CD4-positive, CD25-positive, alpha-beta regulatory T cell (primary cell): ENCODE measurements at regions not wholly inside any gene's neighbourhood (a gene's known extent, or its start where the extent isn't known, plus 50 kb on each side); places are given as distances from the start of the nearest gene placed in this dataset.
"Not testable (repeated sequence)": the region's sequence is repeated elsewhere in the genome, so short reads cannot be mapped to it uniquely, and the experiment has no call there.

ENCODE experiments used
- ATAC-seq, 2 donors: fragments of 150-1000 bp; cut with Tn5 transposase; one replicate each; pipeline ENCODE4 v1.10.0; 2021; ENCODE audit warnings: low read depth in 2 of 2, moderate number of reproducible peaks in 2 of 2, moderate library complexity in 1 of 2
- DNase-seq, 3 donors: peaks; one replicate each; pipeline versions ENCODE4 v3.0.0 to v3.0.0-alpha.2; 2012 to 2022; ENCODE audit warnings: mixed read lengths in 1 of 3
- H3K27ac ChIP-seq: one replicate; pipeline ENCODE4 v1.7.0; 2013; ENCODE audit warnings: mild to moderate bottlenecking, low read length; ENCODE audit not compliant: insufficient read depth, poor library complexity, severe bottlenecking
- H3K27me3 ChIP-seq: one replicate; pipeline ENCODE4 v1.7.0; 2013; ENCODE audit warnings: low read length; ENCODE audit not compliant: control insufficient read depth, insufficient read depth
- H3K36me3 ChIP-seq: one replicate; pipeline ENCODE4 v1.7.0; 2013; ENCODE audit warnings: mild to moderate bottlenecking, low read length, moderate library complexity; ENCODE audit not compliant: control insufficient read depth, insufficient read depth
- H3K4me1 ChIP-seq: 2 replicates; pipeline ENCODE4 v1.7.0; 2013; ENCODE audit warnings: mild to moderate bottlenecking, low read length; ENCODE audit not compliant: insufficient read depth, control insufficient read depth, poor library complexity, severe bottlenecking
- H3K4me3 ChIP-seq: one replicate; pipeline ENCODE4 v1.7.0; 2013; ENCODE audit warnings: low read depth, mild to moderate bottlenecking, low read length, moderate library complexity
- H3K9me3 ChIP-seq, 2 experiments: 1 replicate in 1 of 2; 2 replicates in 1 of 2; pipeline ENCODE4 v1.7.0; 2013; ENCODE audit warnings: low read length in 2 of 2, mild to moderate bottlenecking in 1 of 2, moderate library complexity in 1 of 2; ENCODE audit not compliant: control insufficient read depth in 2 of 2
- H3K27ac Mint-ChIP-seq, 3 donors: one replicate each; pipeline ENCODE4 v1.8.0; 2020 to 2022; ENCODE audit warnings: mild to moderate bottlenecking in 3 of 3, mixed read lengths in 3 of 3, moderate library complexity in 2 of 3
- H3K27me3 Mint-ChIP-seq: one replicate; pipeline ENCODE4 v1.8.0; 2022; ENCODE audit warnings: mild to moderate bottlenecking, mixed read lengths
- H3K36me3 Mint-ChIP-seq: one replicate; pipeline ENCODE4 v1.8.0; 2020; ENCODE audit warnings: mixed read lengths
- H3K4me1 Mint-ChIP-seq, 4 donors: one replicate each; pipeline ENCODE4 v1.8.0; 2020 to 2022; ENCODE audit warnings: mixed read lengths in 4 of 4, mild to moderate bottlenecking in 1 of 4
- H3K4me3 Mint-ChIP-seq, 4 donors: one replicate each; pipeline ENCODE4 v1.8.0; 2020 to 2022; ENCODE audit warnings: mild to moderate bottlenecking in 4 of 4, mixed read lengths in 4 of 4, moderate library complexity in 3 of 4
- H3K9me3 Mint-ChIP-seq, 7 donors: one replicate each; pipeline ENCODE4 v1.8.0; 2020 to 2022; ENCODE audit warnings: mixed read lengths in 7 of 7, mild to moderate bottlenecking in 3 of 7, moderate library complexity in 2 of 7

GRCh38 chr5:42989190-42989589 lies 50.9 kb downstream of the ANXA2R start:
- peaks cover 19% of the 10 kb centered on the region for H3K36me3 Mint-ChIP-seq
- H3K9me3 ChIP-seq: no peaks in the 10 kb centered on the region
- peaks cover 26 to 70% (median 59%) of the 10 kb centered on the region in 4 donors for H3K4me1 Mint-ChIP-seq
- peak overlapping the region; percentile 82 for H3K4me3 ChIP-seq
- no peak for ATAC-seq
- H3K4me3 Mint-ChIP-seq: peak overlapping the region; percentile 82 to 100 (median 99)
- DNase-seq: peak in 2 of 3 donors; percentile 28 to 41
- H3K36me3 ChIP-seq: peaks cover 14% of the 10 kb centered on the region
- H3K4me1 ChIP-seq: peaks cover 48% of the 10 kb centered on the region
- peaks cover 0 to 2% (median 0%) of the 10 kb centered on the region in 7 donors for H3K9me3 Mint-ChIP-seq
- peaks cover 17% of the 10 kb centered on the region for H3K27me3 Mint-ChIP-seq
- no peaks in the 10 kb centered on the region for H3K27me3 ChIP-seq
- H3K27ac ChIP-seq: peak overlapping the region; percentile 96
- peak overlapping the region; percentile 81 to 100 (median 89) for H3K27ac Mint-ChIP-seq

- Histone ChIP-seq H3K4me3 (peak overlapping the region; percentile 82), H3K36me3 (peaks cover 15% of the 10 kb centered on the region), H3K27me3 (no peaks in the 10 kb centered on the region), H3K27ac (peak overlapping the region; percentile 96), H3K9me3 (no peaks in the 10 kb centered on the region), H3K4me1 (peaks cover 48% of the 10 kb centered on the region)
- peaks cover 20% of the 10 kb centered on the region for H3K36me3 Mint-ChIP-seq
- H3K27ac Mint-ChIP-seq: peak overlapping the region in 2 of 3 donors; percentile 56 to 100
- ATAC-seq (no peak), DNase-seq (no peak)
- H3K27me3 Mint-ChIP-seq: peaks cover 13% of the 10 kb centered on the region
- peaks cover 26 to 71% (median 57%) of the 10 kb centered on the region in 4 donors for H3K4me1 Mint-ChIP-seq
- peak overlapping the region; percentile 82 to 100 (median 99) for H3K4me3 Mint-ChIP-seq
- peaks cover 0 to under 1% (median 0%) of the 10 kb centered on the region in 7 donors for H3K9me3 Mint-ChIP-seq
Observed at GRCh38 chr5:42988568-42988967, 51.6 kb downstream of the ANXA2R start.

- no peak for DNase-seq
- no peaks in the 10 kb centered on the region for H3K27me3 Mint-ChIP-seq
- H3K9me3 ChIP-seq: no peaks in the 10 kb centered on the region
- H3K9me3 Mint-ChIP-seq: no peaks in the 10 kb centered on the region
- peaks cover 36% of the 10 kb centered on the region for H3K4me1 ChIP-seq
- peaks cover 15% of the 10 kb centered on the region for H3K36me3 ChIP-seq
- peak overlapping the region in 1 of 3 donors; percentile 21 for H3K27ac Mint-ChIP-seq
- H3K27me3 ChIP-seq: no peaks in the 10 kb centered on the region
- H3K4me1 Mint-ChIP-seq: peaks cover 26 to 64% (median 50%) of the 10 kb centered on the region in 4 donors
- H3K36me3 Mint-ChIP-seq: peaks cover 24% of the 10 kb centered on the region
- H3K4me3 ChIP-seq: no peak overlapping the region
- no peak overlapping the region for H3K27ac ChIP-seq
- ATAC-seq: no peak
- peak overlapping the region in 3 of 4 donors; percentile 7 to 59 (median 16) for H3K4me3 Mint-ChIP-seq
Observed at GRCh38 chr5:42985129-42986037, 54.7 kb downstream of the ANXA2R start.

GRCh38 chr5:42984307-42984706 lies 55.8 kb downstream of the ANXA2R start:
- H3K9me3 Mint-ChIP-seq: no peaks in the 10 kb centered on the region
- no peaks in the 10 kb centered on the region for H3K27me3 ChIP-seq
- H3K4me1 ChIP-seq: peaks cover 26% of the 10 kb centered on the region
- peaks cover 19 to 55% (median 41%) of the 10 kb centered on the region in 4 donors for H3K4me1 Mint-ChIP-seq
- H3K4me3 Mint-ChIP-seq: no peak overlapping the region
- ATAC-seq: no peak
- H3K27ac ChIP-seq: no peak overlapping the region
- peaks cover 24% of the 10 kb centered on the region for H3K36me3 Mint-ChIP-seq
- H3K36me3 ChIP-seq: peaks cover 15% of the 10 kb centered on the region
- no peak for DNase-seq
- H3K27me3 Mint-ChIP-seq: no peaks in the 10 kb centered on the region
- H3K27ac Mint-ChIP-seq: no peak overlapping the region
- no peak overlapping the region for H3K4me3 ChIP-seq
- H3K9me3 ChIP-seq: no peaks in the 10 kb centered on the region

GRCh38 chr5:42982107-42982622 lies 58.0 kb downstream of the ANXA2R start:
- no peaks in the 10 kb centered on the region for H3K9me3 ChIP-seq
- no peak overlapping the region for H3K4me3 ChIP-seq
- H3K27ac Mint-ChIP-seq: no peak overlapping the region
- peaks cover 4 to 39% (median 28%) of the 10 kb centered on the region in 4 donors for H3K4me1 Mint-ChIP-seq
- H3K36me3 Mint-ChIP-seq: peaks cover 29% of the 10 kb centered on the region
- H3K27ac ChIP-seq: no peak overlapping the region
- no peaks in the 10 kb centered on the region for H3K27me3 Mint-ChIP-seq
- ATAC-seq (no peak), DNase-seq (no peak)
- H3K4me1 ChIP-seq: peaks cover 5% of the 10 kb centered on the region
- H3K36me3 ChIP-seq: peaks cover 15% of the 10 kb centered on the region
- no peaks in the 10 kb centered on the region for H3K27me3 ChIP-seq
- H3K9me3 Mint-ChIP-seq: no peaks in the 10 kb centered on the region
- H3K4me3 Mint-ChIP-seq: no peak overlapping the region

- peaks cover 25% of the 10 kb centered on the region for H3K36me3 Mint-ChIP-seq
- ATAC-seq: not testable (repeated sequence)
Observed at GRCh38 chr5:42981417-42982106, 58.6 kb downstream of the ANXA2R start.

GRCh38 chr5:42981015-42981414 lies 59.1 kb downstream of the ANXA2R start:
- H3K4me1 Mint-ChIP-seq: peaks cover 4 to 28% (median 18%) of the 10 kb centered on the region in 4 donors
- H3K9me3 Mint-ChIP-seq, H3K4me1 ChIP-seq, H3K4me3 ChIP-seq, H3K27ac ChIP-seq, H3K27me3 Mint-ChIP-seq, ATAC-seq, H3K4me3 Mint-ChIP-seq, H3K9me3 ChIP-seq, H3K27ac Mint-ChIP-seq, H3K27me3 ChIP-seq, DNase-seq: not testable (repeated sequence)
- peaks cover 21% of the 10 kb centered on the region for H3K36me3 Mint-ChIP-seq
- peaks cover 15% of the 10 kb centered on the region for H3K36me3 ChIP-seq

More at GRCh38 chr5:42981417-42982106, 58.6 kb downstream of the ANXA2R start:
- not testable (repeated sequence) for H3K27me3 Mint-ChIP-seq, DNase-seq, H3K9me3 ChIP-seq, H3K27ac Mint-ChIP-seq, H3K4me3 Mint-ChIP-seq, H3K9me3 Mint-ChIP-seq, H3K4me3 ChIP-seq, H3K4me1 ChIP-seq, H3K27me3 ChIP-seq, H3K27ac ChIP-seq
- H3K36me3 ChIP-seq: peaks cover 15% of the 10 kb centered on the region
- H3K4me1 Mint-ChIP-seq: peaks cover 4 to 33% (median 24%) of the 10 kb centered on the region in 4 donors
